ENCODE measurements at regions not wholly inside any gene's neighbourhood (a gene's known extent, or its start where the extent isn't known, plus 50 kb on each side); places are given as distances from the start of the nearest gene placed in this dataset.

GRCh38 chr3:151596940-151597339 lies 136.1 kb upstream of the IGSF10 start:
- no peaks in the 10 kb centered on the region for H3K9me3 ChIP-seq (ENCODE audit: control insufficient read depth in 2 of 3, insufficient read depth in 1 of 3, low read length in 3 of 3)
- DNase-seq (no peak), FAIRE-seq (no peak)
- no peak for TF ChIP-seq CTCF (IDR thresholded peaks at IDR 0.05; ENCODE audit: borderline replicate concordance, extremely low read depth, insufficient read depth)
- H3K4me3 ChIP-seq (ENCODE audit: low read length in 3 of 3) = no peak overlapping the region
- no peaks in the 10 kb centered on the region for H3K36me3 ChIP-seq (ENCODE audit: control insufficient read depth in 2 of 3, insufficient read depth in 3 of 3, low read length in 3 of 3)
- intact Hi-C loops (cut with DNase I) = no loop called here
- no peaks in the 10 kb centered on the region for H3K4me1 ChIP-seq (ENCODE audit: control insufficient read depth in 2 of 3, insufficient read depth in 2 of 3, low read depth in 1 of 3, low read length in 3 of 3)
- H3K9ac ChIP-seq (ENCODE audit: low read length in 3 of 3) = no peak overlapping the region
- H3K27me3 ChIP-seq (ENCODE audit: control insufficient read depth, insufficient read depth, low read length) = no peaks in the 10 kb centered on the region
- no peak overlapping the region for H3K27ac ChIP-seq (ENCODE audit: low read depth in 2 of 2, low read length in 2 of 2)

GRCh38 chr3:151593928-151594327 lies 133.1 kb upstream of the IGSF10 start:
- H3K9ac ChIP-seq (ENCODE audit: low read length in 3 of 3) = no peak overlapping the region
- DNase-seq = no peak
- no peaks in the 10 kb centered on the region for H3K36me3 ChIP-seq (ENCODE audit: control insufficient read depth in 2 of 3, insufficient read depth in 3 of 3, low read length in 3 of 3)
- no peaks in the 10 kb centered on the region for H3K4me1 ChIP-seq (ENCODE audit: control insufficient read depth in 2 of 3, insufficient read depth in 2 of 3, low read depth in 1 of 3, low read length in 3 of 3)
- TF ChIP-seq CTCF (IDR thresholded peaks at IDR 0.05; ENCODE audit: borderline replicate concordance, extremely low read depth, insufficient read depth) = no peak
- no peaks in the 10 kb centered on the region for H3K9me3 ChIP-seq (ENCODE audit: control insufficient read depth in 2 of 3, insufficient read depth in 1 of 3, low read length in 3 of 3)
- intact Hi-C loops (cut with DNase I) = no loop called here
- FAIRE-seq = no peak
- H3K4me3 ChIP-seq (ENCODE audit: low read length in 3 of 3) = no peak overlapping the region
- no peak overlapping the region for H3K27ac ChIP-seq (ENCODE audit: low read depth in 2 of 2, low read length in 2 of 2)
- H3K27me3 ChIP-seq (ENCODE audit: control insufficient read depth, insufficient read depth, low read length) = no peaks in the 10 kb centered on the region

- no peak overlapping the region for H3K27ac ChIP-seq (ENCODE audit: low read depth in 2 of 2, low read length in 2 of 2)
- intact Hi-C loops (cut with DNase I) = no loop called here
- FAIRE-seq = no peak
These were observed 131.4 kb upstream of the IGSF10 start for GRCh38 chr3:151592287-151592686.

More at GRCh38 chr3:151592287-151592686, 131.4 kb upstream of the IGSF10 start:
- no peaks in the 10 kb centered on the region for H3K4me1 ChIP-seq (ENCODE audit: control insufficient read depth in 2 of 3, insufficient read depth in 2 of 3, low read depth in 1 of 3, low read length in 3 of 3)
- DNase-seq = no peak
- no peaks in the 10 kb centered on the region for H3K9me3 ChIP-seq (ENCODE audit: control insufficient read depth in 2 of 3, insufficient read depth in 1 of 3, low read length in 3 of 3)
- H3K27me3 ChIP-seq (ENCODE audit: control insufficient read depth, insufficient read depth, low read length) = no peaks in the 10 kb centered on the region
- no peak overlapping the region for H3K4me3 ChIP-seq (ENCODE audit: low read length in 3 of 3)
- H3K36me3 ChIP-seq (ENCODE audit: control insufficient read depth in 2 of 3, insufficient read depth in 3 of 3, low read length in 3 of 3) = no peaks in the 10 kb centered on the region
- no peak overlapping the region for H3K9ac ChIP-seq (ENCODE audit: low read length in 3 of 3)
- TF ChIP-seq CTCF (IDR thresholded peaks at IDR 0.05; ENCODE audit: borderline replicate concordance, extremely low read depth, insufficient read depth) = no peak

All from kidney (tissue), 13 donors.